GM21528 (cell line): ENCODE measurements at regions not wholly inside any gene's neighbourhood (a gene's known extent, or its start where the extent isn't known, plus 50 kb on each side); places are given as distances from the start of the nearest gene placed in this dataset.
"Not testable (repeated sequence)": the region's sequence is repeated elsewhere in the genome, so short reads cannot be mapped to it uniquely, and the experiment has no call there.

Experiments
- ATAC-seq: cut with Tn5 transposase; IDR thresholded peaks from one replicate; pipeline ENCODE4 v1.9.1; 2021; ENCODE audit warnings: mild to moderate bottlenecking, moderate library complexity; ENCODE audit not compliant: unreplicated experiment, low FRiP score

GRCh38 chr4:44988011-44988410 lies 261.7 kb upstream of the GNPDA2 start:
- ATAC-seq = no peak

- ATAC-seq = no peak
Measured at GRCh38 chr4:44985938-44986337, 259.6 kb upstream of the GNPDA2 start.

DNA sequence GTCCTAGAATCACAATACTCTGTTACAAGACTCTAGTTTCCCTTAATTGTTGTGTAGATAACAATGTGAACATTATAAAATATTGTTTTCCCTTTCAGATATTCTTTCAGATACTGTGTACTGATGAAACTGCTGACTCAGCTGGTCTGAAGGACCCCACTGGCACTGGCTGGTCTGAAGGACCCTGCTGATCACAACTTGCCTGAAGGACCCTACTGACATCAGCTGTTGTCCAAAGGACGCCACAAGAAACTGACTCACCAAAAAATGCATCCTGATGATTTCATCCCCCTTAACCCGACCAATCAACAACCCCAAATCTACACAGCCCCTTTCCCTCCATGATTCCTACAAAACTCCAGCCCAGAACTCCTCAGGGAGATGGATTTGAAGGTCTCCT lies 258.8 kb upstream of the GNPDA2 start:
- no peak for ATAC-seq

GRCh38 chr4:44984083-44984482 lies 257.7 kb upstream of the GNPDA2 start:
- no peak for ATAC-seq

- no peak for ATAC-seq
Measured at GRCh38 chr4:44983083-44983482, 256.7 kb upstream of the GNPDA2 start.

DNA sequence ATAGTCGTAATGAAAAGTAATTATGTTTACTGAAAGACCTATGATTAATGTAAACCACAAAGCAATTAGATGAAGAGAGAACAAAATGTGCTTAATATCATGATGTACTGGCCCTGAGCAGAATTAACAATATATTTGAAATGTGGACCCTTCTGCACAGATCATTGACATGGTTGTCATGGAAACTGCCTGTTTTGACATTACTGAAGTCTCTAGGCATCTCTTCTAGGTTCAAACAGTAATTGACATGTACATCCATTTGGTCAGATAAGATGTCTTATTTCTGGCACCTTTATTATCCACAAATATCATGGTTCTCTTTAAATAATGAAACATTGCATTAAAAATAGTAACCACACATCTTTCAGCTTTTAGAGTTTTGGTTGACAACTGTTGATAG lies 251.7 kb upstream of the GNPDA2 start:
- no peak for ATAC-seq

DNA sequence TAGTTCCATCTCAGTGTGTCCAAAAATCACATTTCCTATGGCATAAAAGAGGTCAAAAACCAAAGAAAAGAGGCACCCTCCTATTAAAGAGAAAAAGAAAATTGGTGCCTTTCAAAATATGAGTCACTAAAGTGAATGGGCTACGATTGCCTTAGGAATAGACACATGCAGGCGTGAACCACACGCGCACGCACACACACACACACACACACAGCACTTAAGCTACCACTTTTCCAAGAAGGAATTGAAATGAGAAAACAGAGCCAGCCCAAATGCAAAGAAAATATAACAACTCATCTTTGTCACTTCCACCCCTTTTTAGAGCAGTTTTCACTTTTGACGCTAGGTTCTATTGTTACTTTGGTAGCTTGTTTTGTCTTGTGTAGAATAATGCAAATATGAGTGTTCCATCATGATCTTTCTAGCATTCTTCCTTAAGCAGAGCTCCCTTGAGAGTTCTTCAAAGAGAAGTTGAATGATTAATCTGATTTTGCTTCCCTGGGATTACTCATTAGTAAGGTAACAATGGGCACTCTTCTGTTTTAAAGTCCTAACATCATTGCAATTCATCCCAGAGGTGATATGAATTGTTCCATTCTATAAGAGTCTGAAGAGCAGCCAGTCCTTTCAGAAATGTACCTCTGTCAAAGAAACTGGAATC lies 239.2 kb upstream of the GNPDA2 start:
- ATAC-seq = no peak

DNA sequence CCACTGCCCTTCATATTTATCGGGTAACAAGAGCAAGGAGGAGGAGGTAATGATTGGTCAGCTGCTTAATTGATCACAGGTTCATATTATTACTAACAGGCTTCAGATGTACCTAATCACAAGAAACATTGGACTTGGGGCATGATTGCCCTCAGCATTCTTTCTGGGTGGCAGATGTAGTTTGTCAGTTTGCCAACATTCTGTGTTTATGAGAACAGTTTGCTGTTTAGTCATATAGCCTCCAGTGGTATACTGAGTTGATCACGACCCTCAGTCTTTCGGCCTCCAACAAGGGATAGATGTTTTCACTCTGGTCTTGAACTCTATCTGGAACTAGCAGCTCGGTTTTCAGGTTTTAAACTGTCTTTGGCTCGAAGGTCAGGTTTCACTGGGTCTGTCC lies 237.7 kb upstream of the GNPDA2 start:
- not testable (repeated sequence) for ATAC-seq

DNA sequence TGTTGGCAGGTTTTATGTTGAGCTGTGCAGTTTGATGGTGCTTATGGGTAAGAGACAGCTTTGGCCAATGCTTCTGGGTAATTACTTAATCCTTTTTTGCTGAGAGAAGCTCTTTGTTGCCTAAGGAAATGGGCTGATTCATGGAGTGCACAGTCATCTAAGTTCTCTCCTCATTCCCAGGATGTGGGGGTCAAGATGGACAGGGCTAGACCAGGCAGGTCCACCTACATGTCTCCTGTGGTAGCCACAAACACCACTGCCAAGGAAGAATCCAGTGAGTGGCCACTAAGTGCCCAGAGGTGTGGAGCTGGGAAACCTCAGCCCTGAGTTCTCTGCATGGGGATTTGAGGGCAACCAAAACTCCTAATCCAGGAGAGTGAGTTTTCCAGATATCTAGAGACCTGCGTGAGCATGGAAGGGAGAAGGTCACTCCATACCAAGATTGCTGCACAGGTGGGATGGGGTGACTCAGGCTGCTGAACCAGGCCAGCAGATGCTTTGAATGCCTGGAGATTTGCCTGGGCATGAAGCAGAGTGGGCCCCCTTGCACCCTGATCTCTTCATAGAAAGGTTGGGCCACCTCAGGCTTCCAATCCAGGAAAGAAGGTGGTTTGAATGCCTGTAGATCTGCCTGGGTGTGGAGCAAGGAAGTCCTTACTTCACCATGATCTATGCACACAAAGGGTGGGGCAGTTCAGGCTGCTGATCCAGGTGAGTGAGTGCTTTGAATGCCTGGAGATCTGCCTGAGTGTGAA lies 234.8 kb upstream of the GNPDA2 start:
- ATAC-seq = no peak

DNA sequence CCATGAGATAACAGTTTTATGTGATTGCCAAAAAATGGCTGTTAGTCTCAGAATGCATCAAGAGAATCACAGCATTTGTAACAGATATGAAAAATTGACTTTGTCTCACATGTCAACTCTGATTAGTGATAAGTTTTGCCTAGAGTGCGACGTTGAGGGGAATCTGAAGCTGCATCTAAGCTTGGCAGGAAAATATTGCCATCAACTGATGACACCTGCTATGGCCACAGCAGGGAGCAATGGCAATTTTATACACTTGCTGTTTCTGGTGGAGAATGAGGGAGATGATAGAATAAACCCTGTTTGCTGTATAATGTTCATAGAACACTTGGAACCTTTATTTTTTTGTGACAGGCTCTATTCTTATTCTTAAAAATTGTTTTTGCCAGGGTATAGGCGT lies 205.4 kb upstream of the GNPDA2 start:
- no peak for ATAC-seq

GRCh38 chr4:44928785-44929184 lies 202.4 kb upstream of the GNPDA2 start:
- no peak for ATAC-seq

DNA sequence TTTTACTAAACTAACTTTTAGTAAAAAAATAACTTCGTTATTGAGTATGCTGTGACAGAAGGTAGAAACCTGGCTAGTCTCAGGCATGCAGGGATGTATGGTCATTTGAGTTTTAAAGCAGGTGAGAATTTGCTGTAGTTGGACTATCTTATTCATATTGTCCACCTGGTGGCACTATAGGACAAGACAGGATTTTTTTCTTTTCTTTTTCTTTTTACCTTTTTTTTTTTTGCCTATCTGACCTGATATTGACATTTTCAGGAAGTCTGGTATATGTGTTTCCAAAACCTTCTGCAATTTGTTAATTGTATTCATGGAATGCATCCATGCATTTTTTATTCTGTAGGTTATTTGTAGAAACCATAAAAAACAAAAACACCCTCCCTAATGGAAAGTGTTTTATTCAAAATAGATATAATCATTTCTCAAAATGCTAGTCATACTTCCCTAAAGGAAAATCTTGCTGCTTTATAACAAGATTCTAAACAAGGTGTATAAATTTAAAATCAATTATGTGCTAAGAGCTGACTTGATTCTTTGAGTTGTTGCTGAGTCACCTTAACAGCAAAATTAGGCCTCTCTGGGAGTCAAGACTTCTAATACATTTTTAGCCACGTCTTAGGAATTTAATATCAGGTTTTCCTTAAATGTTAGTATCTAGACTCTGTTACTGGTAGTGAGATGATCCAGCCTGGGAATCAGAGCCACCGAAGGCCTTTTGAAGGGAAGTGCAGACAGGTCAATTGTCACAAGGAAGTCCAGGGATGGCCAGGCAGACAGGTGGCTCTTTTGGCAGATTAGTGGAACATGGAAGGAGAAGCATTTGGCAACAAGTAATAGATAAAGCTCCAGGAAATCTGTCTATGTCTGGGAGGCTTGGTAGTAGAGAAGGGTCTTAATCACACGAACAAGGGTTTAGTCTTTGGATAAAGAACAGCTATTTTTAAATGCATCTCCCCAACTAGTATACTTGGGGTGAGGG lies 201.3 kb upstream of the GNPDA2 start:
- peak; percentile 63 for ATAC-seq

- ATAC-seq = no peak
Measured at GRCh38 chr4:44916411-44916810, 190.1 kb upstream of the GNPDA2 start.

DNA sequence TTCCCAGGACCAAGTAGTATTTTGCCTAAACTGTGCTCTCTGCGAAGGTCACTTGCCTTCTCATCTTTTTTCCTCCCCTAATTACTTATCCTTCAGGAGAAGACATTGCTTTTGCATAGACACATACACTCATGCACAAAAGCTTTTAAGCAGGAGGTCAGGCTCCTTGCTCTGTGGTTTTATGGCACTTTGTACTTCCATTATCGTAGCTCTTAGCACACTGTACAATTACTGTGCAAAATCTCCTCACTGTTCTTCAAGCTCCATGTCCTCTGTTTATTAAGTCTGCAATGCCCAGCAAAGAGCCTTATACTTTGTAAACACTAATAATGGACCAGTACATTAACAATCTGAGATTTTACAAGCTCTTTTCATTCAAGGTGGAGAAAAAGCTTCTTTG lies 188.4 kb upstream of the GNPDA2 start:
- ATAC-seq = no peak

DNA sequence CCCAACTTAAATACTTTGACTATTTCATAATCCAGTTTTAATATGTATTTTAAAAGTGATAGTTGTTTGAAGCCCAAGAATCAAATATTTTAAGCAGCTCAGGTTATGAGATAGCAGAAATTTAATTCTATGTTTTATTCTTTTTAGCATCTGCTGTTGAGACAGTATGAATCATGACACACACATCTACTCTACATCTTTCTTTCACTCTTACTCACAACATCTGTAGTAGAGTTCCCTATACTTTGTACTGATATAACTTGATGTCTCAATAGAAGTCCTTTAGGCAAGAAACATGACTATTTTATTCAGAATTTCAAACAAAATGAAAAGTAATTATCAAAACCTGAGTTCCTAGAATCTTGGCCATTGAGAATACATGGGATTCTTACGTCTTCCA lies 187.9 kb upstream of the GNPDA2 start:
- ATAC-seq = no peak

DNA sequence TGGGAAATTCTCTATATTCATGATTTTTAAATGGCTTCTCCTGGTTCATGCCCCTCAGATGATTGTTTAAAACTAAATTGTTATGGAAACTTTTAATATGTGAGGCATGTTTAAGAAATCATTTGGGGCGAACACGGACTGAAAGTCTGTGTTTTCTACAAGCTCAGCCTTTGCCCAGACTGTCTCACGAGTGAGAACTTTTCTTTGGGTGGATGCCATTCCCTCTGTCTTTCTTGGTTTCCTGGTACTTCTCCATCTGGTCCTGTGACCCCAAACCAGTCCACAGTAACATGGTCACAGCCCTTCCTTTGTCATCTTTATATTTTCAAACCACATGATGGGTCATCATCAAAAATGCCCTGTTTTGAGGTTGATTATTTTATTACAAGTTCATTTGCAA lies 186.6 kb upstream of the GNPDA2 start:
- no peak for ATAC-seq

DNA sequence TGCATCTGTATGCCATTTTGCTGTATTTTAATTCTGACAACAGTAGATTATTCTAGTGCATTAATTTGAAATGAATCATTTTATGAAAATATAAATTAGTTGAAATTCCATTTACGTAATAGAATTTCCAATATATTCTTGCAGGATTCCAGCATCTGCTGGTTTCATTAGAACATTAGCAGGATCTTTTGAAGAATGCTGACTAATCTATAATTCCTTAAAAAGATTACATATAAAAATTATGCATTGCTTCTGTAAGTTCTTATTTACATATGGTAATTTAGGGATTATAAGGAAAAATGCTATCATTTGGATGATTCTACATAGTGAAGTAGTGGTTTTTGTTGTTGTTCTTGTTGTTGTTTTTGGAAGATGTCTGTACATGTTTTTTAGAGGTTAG lies 182.2 kb upstream of the GNPDA2 start:
- no peak for ATAC-seq

DNA sequence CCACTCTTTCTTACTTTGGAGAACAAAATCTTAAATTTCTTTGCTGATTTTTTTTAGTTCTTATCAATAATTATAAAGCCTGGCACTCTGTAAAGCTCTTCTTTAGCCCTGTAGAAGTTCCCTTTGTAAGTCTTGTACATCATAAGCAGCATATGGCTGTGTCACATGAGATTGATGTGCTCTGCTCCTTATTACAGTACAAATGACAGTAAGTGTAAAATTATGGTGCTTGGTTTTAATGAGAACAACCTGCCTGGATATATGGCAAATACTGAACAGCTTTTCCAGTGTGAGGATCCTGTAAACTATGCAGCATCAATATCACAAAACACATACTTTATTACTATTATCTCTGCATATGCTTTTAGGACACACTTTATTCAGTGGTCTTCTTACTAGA lies 145.9 kb upstream of the GNPDA2 start:
- no peak for ATAC-seq

GRCh38 chr4:44871133-44871532 lies 144.8 kb upstream of the GNPDA2 start:
- no peak for ATAC-seq

GRCh38 chr4:44869985-44870384 lies 143.6 kb upstream of the GNPDA2 start:
- ATAC-seq = no peak

- ATAC-seq = no peak
Measured at GRCh38 chr4:44869222-44869882, 143.0 kb upstream of the GNPDA2 start.
